ENCODE measurements at regions not wholly inside any gene's neighbourhood (a gene's known extent, or its start where the extent isn't known, plus 50 kb on each side); places are given as distances from the start of the nearest gene placed in this dataset.
"Not testable (repeated sequence)": the region's sequence is repeated elsewhere in the genome, so short reads cannot be mapped to it uniquely, and the experiment has no call there.

GRCh38 chr6:100228437-100228833 is 234.4 kb upstream of the MCHR2 start:
- no peak for DNase-seq (ENCODE audit: low read depth in 2 of 2)

DNA sequence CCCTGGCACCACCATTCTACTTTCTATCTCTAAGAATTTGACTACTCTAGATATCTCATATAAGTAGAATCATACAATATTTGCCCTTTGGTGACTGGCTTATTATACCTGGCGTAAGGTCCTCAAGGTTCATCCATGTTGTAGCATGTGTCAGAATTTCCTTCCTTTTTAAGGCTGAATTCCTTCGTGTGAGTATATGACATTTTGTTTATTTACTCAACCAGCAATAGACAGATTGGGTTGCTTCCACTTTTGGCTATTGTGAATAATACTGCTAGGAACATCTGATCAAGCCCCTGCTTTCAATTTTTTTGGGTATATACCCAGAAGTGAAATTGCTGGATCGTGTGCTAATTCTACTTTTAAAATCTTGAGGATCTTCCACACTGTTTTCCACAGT is 232.8 kb upstream of the MCHR2 start:
- DNase-seq (ENCODE audit: low read depth in 2 of 2), result no peak

- DNase-seq (ENCODE audit: low read depth in 2 of 2), result not testable (repeated sequence)
Measured at GRCh38 chr6:100223952-100224351, 229.9 kb upstream of the MCHR2 start.

DNA sequence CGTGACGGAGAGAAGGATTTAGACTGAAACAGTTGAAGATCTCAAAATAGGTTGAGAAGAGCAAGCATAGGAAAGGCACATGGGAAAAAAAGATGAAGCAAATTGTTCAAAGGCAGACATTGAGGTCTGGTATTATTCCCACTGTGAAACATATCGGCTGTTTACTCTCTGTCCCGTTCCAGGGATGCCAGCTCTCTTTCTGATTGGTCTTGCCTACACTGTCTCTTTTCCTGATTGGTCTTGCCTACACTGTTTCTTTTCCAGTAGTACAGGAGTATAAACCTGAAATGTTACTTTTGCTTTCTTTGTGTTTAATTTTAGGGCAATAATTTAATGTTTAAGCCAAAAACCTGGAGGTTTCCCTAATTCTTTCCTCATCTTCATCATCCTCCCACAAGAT is 226.5 kb upstream of the MCHR2 start:
- DNase-seq (ENCODE audit: low read depth in 2 of 2), result no peak

DNA sequence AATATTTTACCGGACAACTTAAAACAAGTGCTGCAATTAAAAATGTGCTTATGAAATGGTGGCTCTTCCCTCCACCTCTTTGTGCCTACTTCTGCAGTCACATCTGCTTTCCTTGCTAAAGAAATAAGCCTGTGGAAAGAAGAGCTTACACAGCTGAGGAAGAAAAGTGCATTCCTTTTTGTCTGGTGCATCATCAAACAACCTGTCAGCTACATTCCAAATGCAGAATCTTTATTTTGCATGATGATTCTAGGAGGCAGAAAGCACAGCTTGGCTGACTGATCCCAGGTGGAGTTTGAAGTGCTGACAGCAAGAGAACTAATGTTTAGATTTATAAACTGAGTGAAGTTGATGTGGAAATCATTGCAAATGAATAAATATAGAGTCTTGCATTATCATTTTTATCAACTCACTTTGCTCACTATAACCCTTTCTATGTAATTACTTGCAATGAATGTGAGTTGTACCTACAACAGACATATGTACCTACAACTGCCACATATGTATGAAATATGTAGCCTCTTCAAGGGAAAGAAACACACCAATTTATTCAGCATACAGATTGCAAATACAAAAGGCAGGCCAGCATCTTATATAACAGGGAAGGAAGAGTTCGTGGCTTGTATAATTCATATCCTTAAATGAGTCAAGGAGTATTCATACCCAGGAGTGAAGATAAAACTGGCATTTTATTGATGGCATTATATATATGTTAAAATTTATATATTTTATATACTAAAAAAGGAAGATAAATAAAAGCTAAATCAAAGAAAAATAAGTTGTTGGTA is 223.4 kb upstream of the MCHR2 start:
- DNase-seq (ENCODE audit: low read depth in 2 of 2), result no peak

DNA sequence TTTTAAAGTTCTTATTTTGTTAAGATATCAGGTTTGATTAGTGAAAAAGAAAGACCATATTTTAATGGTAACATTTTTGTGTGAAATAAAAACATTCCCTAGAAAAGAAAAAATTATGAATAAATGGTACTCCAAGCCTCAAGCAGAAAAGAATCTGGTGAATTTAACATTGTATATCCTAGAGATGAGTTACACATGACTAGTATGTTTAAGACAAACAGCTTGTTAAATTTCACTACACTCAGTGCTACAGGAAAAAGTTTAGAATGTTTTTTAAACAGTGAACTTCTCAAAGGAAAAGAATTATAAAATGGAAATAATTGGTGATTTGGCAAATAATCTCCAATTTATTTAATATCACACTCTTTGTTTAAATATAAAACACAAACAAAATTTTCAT is 222.7 kb upstream of the MCHR2 start:
- DNase-seq (ENCODE audit: low read depth in 2 of 2), result no peak

- no peak for DNase-seq (ENCODE audit: low read depth in 2 of 2)
Measured at GRCh38 chr6:100212131-100212530, 218.1 kb upstream of the MCHR2 start.

GRCh38 chr6:100210137-100211117 is 216.4 kb upstream of the MCHR2 start:
- DNase-seq (ENCODE audit: low read depth in 2 of 2), result no peak

- DNase-seq (ENCODE audit: low read depth in 2 of 2), result no peak
Measured at GRCh38 chr6:100209323-100210136, 215.5 kb upstream of the MCHR2 start.

DNA sequence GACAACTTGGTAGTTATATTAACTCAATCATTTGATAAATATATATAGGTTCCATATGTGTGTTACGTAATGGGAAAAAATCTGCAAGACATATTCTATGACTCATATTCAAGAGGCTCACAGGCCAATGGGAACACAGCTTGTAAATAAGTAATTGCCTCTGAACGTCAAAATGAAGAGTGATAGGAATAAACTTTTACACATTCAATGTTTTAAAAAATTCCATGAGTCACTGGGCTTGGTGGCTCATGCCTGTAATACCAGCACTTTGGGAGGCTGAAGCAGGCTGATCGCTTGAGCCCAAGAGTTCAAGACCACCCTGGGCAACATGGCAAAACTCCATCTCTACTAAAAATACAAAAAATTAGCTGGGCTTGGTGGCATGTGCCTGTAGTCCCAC is 209.4 kb upstream of the MCHR2 start:
- no peak for DNase-seq (ENCODE audit: low read depth in 2 of 2)

DNA sequence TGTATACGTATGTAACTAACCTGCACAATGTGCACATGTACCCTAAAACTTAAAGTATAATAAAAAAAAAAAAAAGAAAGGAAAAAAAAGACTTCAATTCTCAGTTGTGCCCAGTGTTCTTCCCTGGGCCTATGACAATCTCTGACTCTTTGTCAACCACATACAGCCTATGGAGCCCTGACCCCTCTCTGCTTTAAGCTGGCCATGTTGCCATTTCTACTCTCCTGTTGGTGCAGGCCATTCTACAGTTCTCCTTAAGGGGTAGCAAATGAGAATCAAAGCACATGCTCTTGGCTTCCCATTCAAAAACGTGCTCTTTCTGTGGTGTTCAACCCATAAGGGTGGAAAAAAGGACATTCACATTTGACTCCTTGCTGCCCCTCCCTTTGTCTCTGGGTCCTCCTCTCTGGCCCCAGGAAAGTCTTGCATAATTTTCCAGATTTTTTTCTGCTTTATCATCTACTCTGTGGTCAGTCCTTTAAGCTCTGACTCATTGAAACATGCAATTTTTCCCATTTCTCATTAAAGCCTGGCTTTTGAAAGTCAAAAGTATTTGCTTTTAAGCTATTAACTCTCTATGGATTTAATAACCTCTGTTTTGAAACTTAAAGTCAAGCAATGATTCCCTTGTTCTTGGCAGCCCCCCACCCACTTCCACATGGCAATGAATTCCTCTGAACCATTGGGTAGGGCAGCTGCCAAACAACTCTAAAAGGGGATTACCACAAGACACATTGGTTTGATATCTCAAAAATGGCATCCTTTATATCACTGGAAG is 208.6 kb upstream of the MCHR2 start:
- DNase-seq (ENCODE audit: low read depth in 2 of 2), result no peak

DNA sequence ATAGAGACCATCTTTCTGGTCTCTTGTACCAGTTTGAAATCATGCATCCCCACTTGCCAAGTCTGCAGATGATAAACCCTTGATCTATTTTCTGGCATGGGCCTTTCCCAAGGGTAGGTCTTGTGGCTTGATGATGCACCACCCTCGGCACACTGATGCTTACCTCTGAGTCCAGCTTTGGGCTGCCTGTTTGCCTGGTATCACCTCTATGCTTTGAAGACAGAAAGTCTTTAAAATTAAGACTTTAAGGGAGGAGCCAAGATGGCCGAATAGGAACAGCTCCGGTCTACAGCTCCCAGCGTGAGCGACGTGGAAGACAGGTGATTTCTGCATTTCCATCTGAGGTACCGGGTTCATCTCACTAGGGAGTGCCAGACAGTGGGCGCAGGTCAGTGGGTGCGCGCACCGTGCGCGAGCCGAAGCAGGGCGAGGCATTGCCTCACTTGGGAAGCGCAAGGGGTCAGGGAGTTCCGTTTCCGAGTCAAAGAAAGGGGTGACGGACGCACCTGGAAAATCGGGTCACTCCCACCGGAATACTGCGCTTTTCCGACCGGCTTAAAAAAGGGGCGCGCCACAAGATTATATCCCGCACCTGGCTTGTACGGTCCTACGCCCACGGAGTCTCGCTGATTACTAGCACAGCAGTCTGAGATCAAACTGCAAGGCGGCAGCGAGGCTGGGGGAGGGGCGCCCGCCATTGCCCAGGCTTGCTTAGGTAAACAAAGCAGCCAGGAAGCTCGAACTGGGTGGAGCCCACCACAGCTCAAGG is 202.4 kb upstream of the MCHR2 start:
- DNase-seq (ENCODE audit: low read depth in 2 of 2), result not testable (repeated sequence)

DNA sequence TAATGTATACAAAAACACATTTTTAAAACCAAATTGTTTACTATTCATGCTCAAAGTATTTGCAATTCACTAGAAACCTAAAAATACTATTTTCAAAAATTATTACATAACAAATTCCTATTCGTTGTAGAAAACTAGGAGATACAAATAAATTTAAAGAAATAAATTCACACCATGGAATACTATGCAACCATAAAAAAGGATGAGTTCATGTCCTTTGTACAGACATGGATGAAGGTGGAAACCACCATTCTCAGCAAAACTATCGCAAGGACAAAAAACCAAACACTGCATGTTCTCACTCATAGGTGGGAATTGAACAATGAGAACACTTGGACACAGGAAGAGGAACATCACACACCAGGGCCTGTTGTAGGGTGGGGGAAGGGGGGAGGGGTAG is 201.2 kb upstream of the MCHR2 start:
- not testable (repeated sequence) for DNase-seq (ENCODE audit: low read depth in 2 of 2)

GRCh38 chr6:100194535-100194934 is 200.5 kb upstream of the MCHR2 start:
- no peak for DNase-seq (ENCODE audit: low read depth in 2 of 2)

DNA sequence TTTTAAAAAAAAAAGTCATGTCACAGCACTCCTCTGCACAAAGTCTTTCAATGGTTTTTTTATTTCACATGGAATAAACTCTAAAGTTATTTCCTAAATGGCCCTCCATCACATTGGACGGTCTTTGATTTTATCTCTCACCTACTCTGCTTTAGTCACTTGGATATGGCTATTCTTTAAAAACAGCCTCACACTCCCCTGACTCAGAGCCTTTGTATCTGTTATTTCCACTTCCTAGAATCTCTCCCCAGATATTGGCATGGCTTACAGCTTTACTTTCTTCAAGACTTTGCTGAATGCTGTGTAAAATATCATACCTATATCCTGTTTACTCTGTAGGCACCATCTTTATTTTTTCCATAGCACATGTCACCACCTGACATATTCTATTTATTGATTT is 194.7 kb upstream of the MCHR2 start:
- no peak for DNase-seq (ENCODE audit: low read depth in 2 of 2)

DNA sequence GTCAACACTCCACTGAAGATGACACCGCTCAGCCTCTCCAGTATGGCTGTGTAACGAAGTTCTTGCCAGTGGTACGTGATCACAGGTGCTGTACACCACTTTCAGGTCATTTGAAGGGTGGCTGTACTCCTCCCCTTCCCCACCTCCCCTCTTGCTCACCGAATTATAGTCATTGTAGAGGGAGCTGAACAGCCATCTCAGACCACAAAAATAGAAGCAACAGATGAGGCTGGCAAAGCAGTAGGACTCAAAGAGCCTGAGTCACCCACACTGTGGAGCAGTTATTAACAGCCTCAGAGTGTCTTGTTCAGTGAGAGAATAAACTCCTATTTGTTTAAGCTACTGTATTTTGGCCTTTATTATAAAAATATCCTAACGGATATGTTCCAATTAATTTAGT is 192.5 kb upstream of the MCHR2 start:
- DNase-seq (ENCODE audit: low read depth in 2 of 2), result no peak

- no peak for DNase-seq (ENCODE audit: low read depth in 2 of 2)
Measured at GRCh38 chr6:100185615-100186014, 191.6 kb upstream of the MCHR2 start.

DNA sequence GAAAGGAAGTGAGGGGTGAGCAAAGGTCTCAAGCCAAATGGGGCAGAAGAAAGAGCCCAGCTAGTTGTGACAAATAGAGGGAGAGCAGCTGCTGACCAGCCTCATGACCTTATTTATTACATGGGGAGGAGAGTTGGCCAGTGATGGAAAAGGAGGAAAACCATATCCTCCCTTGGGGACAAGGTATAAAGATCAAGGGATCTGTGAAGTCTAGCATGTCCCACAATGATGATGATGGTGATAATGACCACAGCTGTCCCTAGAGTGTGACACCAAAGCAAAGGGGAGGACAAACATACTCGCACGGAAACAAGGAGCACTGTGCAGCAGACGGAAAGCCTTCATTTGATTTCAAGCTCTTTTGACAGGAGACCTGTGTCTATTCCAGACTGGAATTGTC is 190.4 kb upstream of the MCHR2 start:
- DNase-seq (ENCODE audit: low read depth in 2 of 2), result no peak

- DNase-seq (ENCODE audit: low read depth in 2 of 2), result no peak
Measured at GRCh38 chr6:100182313-100182712, 188.3 kb upstream of the MCHR2 start.

GRCh38 chr6:100181309-100181708 is 187.3 kb upstream of the MCHR2 start:
- DNase-seq (ENCODE audit: low read depth in 2 of 2), result no peak
